Fibroblast of the aortic adventitia (primary cell): ENCODE measurements at regions not wholly inside any gene's neighbourhood (a gene's known extent, or its start where the extent isn't known, plus 50 kb on each side); places are given as distances from the start of the nearest gene placed in this dataset.

ENCODE experiments used
- DNase-seq: peaks from one replicate; pipeline ENCODE4 v3.0.0-alpha.2; 2010; ENCODE audit warnings: low read depth
- H3K4me3 ChIP-seq: 2 replicates; pipeline ENCODE4 v1.5.1; 2011; ENCODE audit warnings: low read depth, mild to moderate bottlenecking, control low read depth, low read length, moderate library complexity
- CTCF ChIP-seq: IDR thresholded peaks from 2 replicates; pipeline ENCODE4 v1.5.1; 2011; ENCODE audit warnings: mild to moderate bottlenecking, low read length, control low read depth, inconsistent platforms; ENCODE audit not compliant: insufficient read depth

GRCh38 chr3:26556637-26557036, 65.9 kb upstream of the LRRC3B start:
- no peak for TF ChIP-seq CTCF
- no peak overlapping the region for H3K4me3 ChIP-seq

GRCh38 chr3:26558257-26558656, 64.3 kb upstream of the LRRC3B start:
- no peak for TF ChIP-seq CTCF
- H3K4me3 ChIP-seq: no peak overlapping the region
- DNase-seq: no peak

More at GRCh38 chr3:26556637-26557036, 65.9 kb upstream of the LRRC3B start:
- DNase-seq: no peak

- DNase-seq: no peak
- TF ChIP-seq CTCF: no peak
- H3K4me3 ChIP-seq: no peak overlapping the region
Observed at GRCh38 chr3:26559227-26559626, 63.3 kb upstream of the LRRC3B start.

- no peak for TF ChIP-seq CTCF
- DNase-seq: no peak
- no peak overlapping the region for H3K4me3 ChIP-seq
Observed at GRCh38 chr3:26560081-26560480, 62.5 kb upstream of the LRRC3B start.

GRCh38 chr3:26562021-26562768, 60.4 kb upstream of the LRRC3B start:
- no peak for DNase-seq

More at GRCh38 chr3:26562021-26562768, 60.4 kb upstream of the LRRC3B start:
- no peak for TF ChIP-seq CTCF
- no peak overlapping the region for H3K4me3 ChIP-seq
